GM12875 (cell line): ENCODE measurements at regions not wholly inside any gene's neighbourhood (a gene's known extent, or its start where the extent isn't known, plus 50 kb on each side); places are given as distances from the start of the nearest gene placed in this dataset.

Source experiments
- H3K4me3 ChIP-seq: one replicate; pipeline ENCODE4 v1.5.1; 2011; ENCODE audit warnings: low read depth, low read length, control low read depth
- CTCF ChIP-seq: IDR thresholded peaks from 2 replicates; pipeline ENCODE4 v1.5.1; 2011; ENCODE audit warnings: low read depth, mild to moderate bottlenecking, control low read depth, inconsistent platforms, low read length, moderate library complexity, borderline replicate concordance; ENCODE audit not compliant: insufficient read depth

DNA sequence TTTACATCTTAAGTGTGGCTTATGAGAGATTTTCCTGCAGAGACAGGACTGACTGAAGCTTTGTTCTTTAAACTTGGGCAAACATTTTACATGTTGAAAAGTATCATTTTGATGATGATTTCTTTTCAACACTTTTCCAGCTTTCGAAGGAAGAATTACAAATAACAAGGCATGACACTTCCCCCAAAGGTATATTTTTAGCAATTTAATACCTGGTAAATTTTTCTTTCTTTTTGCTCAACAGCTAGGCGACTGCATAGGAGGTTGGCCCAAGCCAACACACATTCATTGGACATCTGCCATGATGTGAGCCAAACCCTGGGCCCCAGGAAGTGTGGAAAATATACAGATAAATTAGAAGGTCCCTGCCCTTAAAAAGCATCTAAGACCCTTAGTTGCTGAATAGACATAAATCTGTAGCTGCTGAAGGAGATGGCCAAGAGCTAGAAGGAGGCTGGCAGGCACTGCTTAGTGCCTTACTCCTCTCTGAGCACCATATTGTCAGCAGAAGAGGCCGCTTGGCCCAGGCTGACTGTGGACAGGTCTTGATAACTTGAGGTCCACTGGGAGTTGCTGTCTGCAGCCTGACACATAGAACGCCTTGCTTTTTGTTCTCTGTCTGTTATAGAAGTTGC, 53.3 kb upstream of the CD44 start:
- H3K4me3 ChIP-seq: no peak overlapping the region
- no peak for TF ChIP-seq CTCF

DNA sequence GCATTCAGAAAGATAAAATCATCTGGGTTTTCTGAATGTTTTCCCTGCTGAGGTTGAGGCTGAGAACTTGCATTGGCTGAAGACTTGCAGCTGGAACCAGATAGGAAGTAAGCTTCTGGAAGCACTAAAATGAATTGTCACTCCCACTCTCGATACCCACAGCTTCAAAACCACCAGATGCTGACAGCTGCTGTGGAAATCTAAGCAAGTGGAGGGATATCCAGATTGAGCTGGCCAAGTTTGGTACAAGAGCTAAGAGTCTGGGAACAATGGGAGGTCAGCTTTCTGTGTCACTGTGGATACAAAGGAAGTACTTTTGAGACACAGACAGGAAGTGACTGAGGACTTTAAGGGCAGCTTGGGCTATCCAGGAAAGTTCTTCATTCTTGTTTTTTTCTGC, 51.3 kb upstream of the CD44 start:
- no peak for TF ChIP-seq CTCF
- H3K4me3 ChIP-seq: no peak overlapping the region

DNA sequence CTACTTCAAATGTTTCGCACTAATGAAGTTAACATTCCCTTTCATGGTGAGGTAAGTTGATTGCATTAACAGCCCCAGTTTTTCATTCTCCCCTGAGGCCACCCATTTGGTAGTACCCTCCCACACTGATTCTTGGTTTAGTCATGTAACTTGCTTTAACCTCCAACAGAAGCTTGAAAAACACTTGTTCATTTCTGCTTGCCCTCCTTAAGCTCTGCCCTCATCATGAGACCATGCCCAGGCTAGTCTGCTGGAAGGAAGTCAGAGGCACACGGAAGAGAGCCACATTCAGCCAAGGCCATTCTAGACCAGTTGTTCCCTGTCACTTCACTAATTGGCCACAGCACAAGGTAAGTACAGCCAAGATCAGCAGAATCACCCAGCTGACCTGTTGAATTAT, 50.7 kb upstream of the CD44 start:
- no peak for TF ChIP-seq CTCF

GRCh38 chr11:35088676-35089075, 50.3 kb upstream of the CD44 start:
- TF ChIP-seq CTCF: no peak

More for the DNA sequence above, 50.7 kb upstream of the CD44 start:
- H3K4me3 ChIP-seq: no peak overlapping the region

More at GRCh38 chr11:35088676-35089075, 50.3 kb upstream of the CD44 start:
- no peak overlapping the region for H3K4me3 ChIP-seq
